GM12874 (cell line): ENCODE measurements at regions not wholly inside any gene's neighbourhood (a gene's known extent, or its start where the extent isn't known, plus 50 kb on each side); places are given as distances from the start of the nearest gene placed in this dataset.

ENCODE experiments used
- CTCF ChIP-seq: IDR thresholded peaks from 2 replicates; pipeline ENCODE4 v1.5.1; 2011; ENCODE audit warnings: low read depth, mild to moderate bottlenecking, control low read depth, low read length, moderate library complexity; ENCODE audit not compliant: insufficient read depth

GRCh38 chr11:26234451-26234850 lies 97.5 kb upstream of the ANO3 start:
- TF ChIP-seq CTCF = no peak

GRCh38 chr11:26243426-26243825 lies 88.5 kb upstream of the ANO3 start:
- no peak for TF ChIP-seq CTCF

- TF ChIP-seq CTCF = no peak
Measured at GRCh38 chr11:26244207-26244606, 87.7 kb upstream of the ANO3 start.

GRCh38 chr11:26245046-26245445 lies 86.9 kb upstream of the ANO3 start:
- TF ChIP-seq CTCF = no peak

GRCh38 chr11:26247340-26247739 lies 84.6 kb upstream of the ANO3 start:
- no peak for TF ChIP-seq CTCF

- no peak for TF ChIP-seq CTCF
Measured at GRCh38 chr11:26248661-26249060, 83.3 kb upstream of the ANO3 start.

GRCh38 chr11:26254378-26254777 lies 77.6 kb upstream of the ANO3 start:
- no peak for TF ChIP-seq CTCF

- TF ChIP-seq CTCF = no peak
Measured at GRCh38 chr11:26263769-26264168, 68.2 kb upstream of the ANO3 start.
